Posterior cingulate gyrus (tissue), 11 donors: ENCODE measurements at regions not wholly inside any gene's neighbourhood (a gene's known extent, or its start where the extent isn't known, plus 50 kb on each side); places are given as distances from the start of the nearest gene placed in this dataset.

Source experiments
- DNase-seq, 10 donors: peaks; one replicate each; pipeline versions ENCODE4 v3.0.0 to v3.0.0-alpha.2; 2020 to 2021; ENCODE audit warnings: mixed read lengths in 3 of 10
- intact Hi-C: fragments of 100-400 bp; cut with DNase I; formaldehyde crosslinking; loops from one replicate; pipeline ENCODE4 v1.15.1; 2023

- intact Hi-C loops: no loop called here
- no peak for DNase-seq
Measured at GRCh38 chr2:62307469-62308389, 111.8 kb downstream of the B3GNT2 start.

GRCh38 chr2:62306751-62307468 is 111.0 kb downstream of the B3GNT2 start:
- intact Hi-C loops: no loop called here
- DNase-seq: peak in 1 of 10 donors; percentile 11

GRCh38 chr2:62305421-62306176 is 109.7 kb downstream of the B3GNT2 start:
- DNase-seq: no peak
- intact Hi-C loops: no loop called here

GRCh38 chr2:62304429-62305417 is 108.8 kb downstream of the B3GNT2 start:
- intact Hi-C loops: no loop called here
- no peak for DNase-seq

GRCh38 chr2:62303788-62304187 is 107.9 kb downstream of the B3GNT2 start:
- intact Hi-C loops: no loop called here
- DNase-seq: no peak

- intact Hi-C loops: no loop called here
Measured at GRCh38 chr2:62302631-62303435, 106.9 kb downstream of the B3GNT2 start.

GRCh38 chr2:62300925-62301324 is 105.0 kb downstream of the B3GNT2 start:
- intact Hi-C loops: no loop called here

More at GRCh38 chr2:62302631-62303435, 106.9 kb downstream of the B3GNT2 start:
- DNase-seq: no peak

GRCh38 chr2:62297624-62298010 is 101.7 kb downstream of the B3GNT2 start:
- no peak for DNase-seq
- intact Hi-C loops: no loop called here

More at GRCh38 chr2:62300925-62301324, 105.0 kb downstream of the B3GNT2 start:
- no peak for DNase-seq

GRCh38 chr2:62296832-62297623 is 101.1 kb downstream of the B3GNT2 start:
- no peak for DNase-seq
- intact Hi-C loops: no loop called here

- no peak for DNase-seq
Measured at GRCh38 chr2:62296034-62296831, 100.3 kb downstream of the B3GNT2 start.

GRCh38 chr2:62293490-62294271 is 97.8 kb downstream of the B3GNT2 start:
- peak in 4 of 10 donors; percentile 19 to 73 (median 32) for DNase-seq
- intact Hi-C loops: no loop called here

More at GRCh38 chr2:62296034-62296831, 100.3 kb downstream of the B3GNT2 start:
- intact Hi-C loops: no loop called here

GRCh38 chr2:62293151-62293489 is 97.2 kb downstream of the B3GNT2 start:
- DNase-seq: no peak
- intact Hi-C loops: no loop called here

- no peak for DNase-seq
- intact Hi-C loops: no loop called here
Measured at GRCh38 chr2:62292190-62292589, 96.3 kb downstream of the B3GNT2 start.

- intact Hi-C loops: no loop called here
- DNase-seq: no peak
Measured at GRCh38 chr2:62291517-62292137, 95.7 kb downstream of the B3GNT2 start.

GRCh38 chr2:62291052-62291451 is 95.1 kb downstream of the B3GNT2 start:
- intact Hi-C loops: no loop called here
- DNase-seq: no peak
